ENCODE measurements at regions not wholly inside any gene's neighbourhood (a gene's known extent, or its start where the extent isn't known, plus 50 kb on each side); places are given as distances from the start of the nearest gene placed in this dataset.

DNA sequence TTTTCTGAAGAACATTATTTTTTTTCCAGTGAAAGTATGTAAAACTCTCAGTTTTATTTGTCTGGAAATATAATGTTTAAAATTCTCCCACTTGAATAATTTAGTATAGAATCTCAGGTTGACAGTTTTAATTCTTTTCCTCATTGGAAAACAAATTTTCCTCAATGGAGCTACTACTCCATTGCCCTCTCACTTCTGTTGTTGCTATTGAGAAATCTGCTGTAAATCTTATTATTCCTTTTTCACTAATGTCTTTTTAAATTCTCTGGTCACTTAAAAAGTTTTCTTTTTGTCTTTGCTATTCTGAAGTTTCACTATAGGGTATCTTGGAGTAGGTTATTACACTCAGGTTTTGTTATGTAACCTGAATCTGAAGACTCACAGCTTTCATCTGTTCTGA is 216.1 kb upstream of the PMFBP1 start:
- no peak for DNase-seq
- intact Hi-C loops (cut with DNase I) = no loop called here

GRCh38 chr16:72384651-72385050 is 212.7 kb upstream of the PMFBP1 start:
- intact Hi-C loops (cut with DNase I) = no loop called here
- DNase-seq = no peak

DNA sequence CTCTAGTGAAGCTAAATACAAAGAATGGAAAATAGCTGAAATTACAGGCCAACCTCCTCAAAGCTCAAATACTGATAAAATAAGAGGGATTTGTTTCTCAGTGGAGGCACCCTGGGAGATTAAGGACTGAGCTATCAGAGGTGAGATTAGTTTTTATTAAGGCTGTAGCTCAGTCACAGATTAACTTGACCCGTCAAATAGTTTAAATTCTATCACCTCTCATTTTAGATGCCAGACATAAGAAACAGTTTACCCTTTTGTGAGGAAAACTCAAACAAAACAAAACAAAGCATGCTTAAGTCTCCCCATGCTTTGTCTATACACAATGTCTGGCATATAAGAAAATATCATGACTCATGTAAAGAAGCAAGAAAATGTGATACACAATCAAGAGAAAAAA is 208.3 kb upstream of the PMFBP1 start:
- DNase-seq = no peak
- intact Hi-C loops (cut with DNase I) = no loop called here

DNA sequence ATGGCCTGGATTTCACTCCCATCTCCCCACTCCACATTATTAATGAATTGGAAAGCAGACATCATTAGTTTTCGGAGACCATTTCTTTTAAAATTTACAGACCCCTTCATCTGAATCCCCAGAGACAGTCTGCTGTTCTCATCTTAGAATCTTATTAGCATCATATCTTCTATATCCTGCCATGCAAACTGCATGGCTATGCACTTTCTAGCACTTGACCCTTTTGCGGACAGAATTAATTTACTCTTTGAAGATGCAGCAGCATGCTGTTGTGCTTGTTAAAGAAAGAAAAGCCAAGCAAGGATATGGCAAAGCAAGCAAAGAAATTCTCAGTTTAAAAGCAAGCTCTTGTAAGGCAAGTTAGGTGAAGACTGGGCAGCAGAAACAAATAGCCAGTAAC is 201.2 kb upstream of the PMFBP1 start:
- DNase-seq = no peak
- intact Hi-C loops (cut with DNase I) = no loop called here

- no peak for DNase-seq
- intact Hi-C loops (cut with DNase I) = no loop called here
These were observed 200.4 kb upstream of the PMFBP1 start for GRCh38 chr16:72372087-72373045.

DNA sequence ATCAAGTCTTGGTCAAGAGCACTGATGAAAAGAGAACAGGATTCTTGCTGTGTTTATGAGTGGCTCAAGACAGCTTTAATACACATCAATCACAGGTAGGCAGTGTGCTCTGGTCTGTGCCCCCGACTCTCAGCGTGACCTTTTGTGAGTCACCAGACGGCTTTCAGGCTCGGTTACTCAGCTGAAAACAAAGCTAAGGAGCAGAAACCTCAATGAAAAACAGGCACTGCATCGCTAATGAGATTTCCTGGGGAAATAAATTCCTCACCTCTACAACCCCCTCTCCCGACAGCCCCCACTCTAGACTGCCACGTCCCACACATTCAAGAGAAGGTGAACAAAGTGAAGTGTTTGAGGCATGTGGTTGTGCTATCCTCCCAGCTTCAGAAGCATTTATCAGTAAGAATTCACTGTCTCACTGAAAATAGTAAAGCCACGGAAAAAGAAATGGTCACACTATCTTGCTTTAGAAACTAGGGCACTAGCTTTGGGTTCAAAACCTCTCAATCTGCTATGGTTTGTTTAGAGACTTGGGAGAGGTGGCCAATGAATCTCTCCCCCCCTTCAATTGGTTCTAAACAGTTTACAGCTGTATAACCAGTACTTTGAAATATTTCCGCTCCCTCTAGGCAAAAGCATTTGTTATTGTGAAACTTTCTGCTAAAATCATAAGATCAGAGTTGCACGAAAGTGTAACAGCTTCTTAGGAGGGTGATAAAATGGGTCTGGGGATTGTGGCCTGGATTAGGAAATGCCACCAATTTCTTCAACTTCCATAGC is 199.5 kb upstream of the PMFBP1 start:
- peak in 10 of 42 donors; percentile 1 to 40 (median 10) for DNase-seq
- intact Hi-C loops (cut with DNase I) = no loop called here

DNA sequence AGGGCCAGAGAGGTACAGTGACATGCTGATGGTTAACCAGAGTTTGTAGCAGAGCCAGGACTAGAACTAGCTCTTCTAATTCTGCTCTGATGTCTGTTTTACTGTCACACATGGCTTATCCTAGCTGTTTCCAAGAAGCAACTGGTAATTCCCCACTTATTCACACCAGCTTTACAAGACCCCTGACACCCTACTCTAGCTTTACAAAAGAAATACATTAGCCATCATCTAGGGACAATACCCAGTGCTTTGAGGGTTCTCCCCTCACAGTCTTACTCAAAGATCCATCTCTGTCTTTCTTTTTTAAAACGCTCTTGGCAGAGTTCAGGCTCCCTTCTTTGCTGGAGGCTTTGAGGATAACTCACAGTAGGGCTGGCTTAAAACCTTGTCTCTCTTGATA is 197.3 kb upstream of the PMFBP1 start:
- intact Hi-C loops (cut with DNase I) = no loop called here

DNA sequence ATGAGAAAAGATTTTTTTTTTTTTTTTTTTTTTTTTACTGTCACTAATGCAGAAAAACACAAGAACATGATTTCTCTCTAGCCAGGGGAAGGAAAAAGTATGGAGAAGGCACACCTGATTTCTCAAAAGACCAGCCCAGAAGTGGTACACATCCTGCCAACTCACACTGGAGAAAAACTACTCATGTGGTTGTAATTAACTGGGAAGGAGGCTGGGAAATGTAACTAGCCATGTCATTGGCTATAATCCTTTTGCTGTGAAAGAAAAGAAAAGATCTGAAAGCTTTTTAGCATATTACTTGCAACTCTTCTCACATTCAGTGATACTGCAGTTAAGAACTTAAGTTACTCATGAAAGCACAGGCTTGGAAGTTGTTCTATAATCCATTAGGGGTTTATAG is 195.9 kb upstream of the PMFBP1 start:
- intact Hi-C loops (cut with DNase I) = no loop called here
- no peak for DNase-seq

More for the DNA sequence above, 197.3 kb upstream of the PMFBP1 start:
- no peak for DNase-seq

- intact Hi-C loops (cut with DNase I) = no loop called here
- DNase-seq = no peak
These were observed 191.0 kb upstream of the PMFBP1 start for GRCh38 chr16:72362973-72363372.

GRCh38 chr16:72362476-72362875 is 190.5 kb upstream of the PMFBP1 start:
- intact Hi-C loops (cut with DNase I) = no loop called here
- DNase-seq = no peak

DNA sequence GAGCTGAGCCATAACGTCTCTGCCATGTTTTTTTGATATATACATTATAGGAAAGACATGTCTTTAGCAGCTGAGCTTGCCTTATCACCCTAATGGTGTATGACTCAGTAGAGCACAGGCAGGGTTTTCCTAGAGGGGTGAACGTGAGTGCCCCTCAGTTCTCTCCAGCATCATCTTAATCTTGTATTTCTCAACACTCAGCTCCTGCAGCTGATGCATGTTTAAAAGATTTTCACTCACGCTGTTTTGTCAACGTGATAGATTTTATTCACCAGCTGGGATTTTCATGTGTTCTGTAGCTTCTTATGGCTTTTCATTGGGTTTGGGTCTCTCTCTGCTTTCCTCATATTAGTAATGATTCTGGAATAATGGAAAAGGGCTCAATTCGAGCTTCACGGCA is 186.0 kb upstream of the PMFBP1 start:
- intact Hi-C loops (cut with DNase I) = no loop called here
- no peak for DNase-seq

DNA sequence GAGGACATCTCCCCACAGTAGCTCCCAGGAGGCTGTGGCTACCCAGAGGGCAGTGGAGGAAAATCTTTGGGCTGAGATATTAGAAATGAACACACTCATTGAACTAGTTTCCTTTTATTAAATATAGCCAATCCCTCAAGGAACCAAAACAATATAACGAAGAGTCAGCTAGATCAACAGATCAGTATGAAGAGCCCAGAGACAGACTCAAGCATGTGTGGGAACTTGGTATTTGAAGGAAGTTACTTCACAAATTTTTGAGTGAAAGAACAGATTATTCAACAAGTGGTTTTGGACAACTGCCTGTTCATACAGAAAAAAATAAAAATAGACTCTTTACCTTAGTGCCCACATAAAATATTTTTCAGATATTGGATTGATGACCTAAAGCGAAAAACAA is 183.6 kb upstream of the PMFBP1 start:
- DNase-seq = no peak
- intact Hi-C loops (cut with DNase I) = no loop called here

- intact Hi-C loops (cut with DNase I) = no loop called here
- no peak for DNase-seq
These were observed 177.8 kb upstream of the PMFBP1 start for GRCh38 chr16:72349719-72350118.

DNA sequence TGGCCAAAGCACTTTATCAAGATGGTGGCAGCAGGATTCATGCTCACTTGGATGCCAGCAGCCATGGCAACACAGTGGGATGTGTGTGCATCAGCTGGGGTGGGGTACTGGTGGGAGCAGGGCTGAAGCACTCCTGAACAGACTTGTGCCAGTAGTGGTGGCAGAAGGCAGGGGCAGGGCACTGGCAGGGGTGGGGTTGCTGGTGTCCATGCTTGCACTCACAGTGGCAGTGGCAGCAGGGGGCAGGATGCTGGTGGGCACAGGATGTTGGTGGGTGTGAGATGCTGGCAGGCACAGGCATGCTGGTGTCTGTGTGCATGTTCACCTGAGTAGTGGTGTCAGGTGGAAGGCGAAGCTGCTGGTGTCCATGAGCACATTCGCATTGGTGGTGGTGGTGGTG is 161.0 kb upstream of the PMFBP1 start:
- no peak for DNase-seq
- intact Hi-C loops (cut with DNase I) = no loop called here

- intact Hi-C loops (cut with DNase I) = no loop called here
- no peak for DNase-seq
These were observed 152.6 kb upstream of the PMFBP1 start for GRCh38 chr16:72324578-72324977.

GRCh38 chr16:72317446-72317845 is 145.5 kb upstream of the PMFBP1 start:
- no peak for DNase-seq

DNA sequence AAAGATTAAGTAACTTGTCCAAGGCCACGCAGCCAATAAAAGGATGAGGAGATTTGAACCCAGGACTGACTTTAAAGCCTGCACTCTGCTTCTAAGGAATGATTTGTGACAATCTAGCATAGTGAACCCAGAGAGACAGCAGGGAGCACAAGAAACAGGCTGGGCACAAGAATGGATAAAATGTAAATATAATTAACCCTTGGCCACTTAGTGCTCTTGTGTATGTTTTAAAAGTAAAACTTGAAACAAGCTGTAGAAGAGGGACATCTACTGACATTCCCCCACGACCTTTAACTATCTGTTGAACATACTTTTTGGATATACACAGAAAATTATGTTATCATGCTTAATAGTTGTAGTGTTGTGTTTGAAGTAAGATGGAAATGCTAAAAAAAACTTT is 141.9 kb upstream of the PMFBP1 start:
- DNase-seq = no peak
- intact Hi-C loops (cut with DNase I) = no loop called here

More at GRCh38 chr16:72317446-72317845, 145.5 kb upstream of the PMFBP1 start:
- intact Hi-C loops (cut with DNase I) = no loop called here

- intact Hi-C loops (cut with DNase I) = no loop called here
- peak in 12 of 42 donors; percentile 4 to 46 (median 11) for DNase-seq
These were observed 140.9 kb upstream of the PMFBP1 start for GRCh38 chr16:72312828-72313227.

DNA sequence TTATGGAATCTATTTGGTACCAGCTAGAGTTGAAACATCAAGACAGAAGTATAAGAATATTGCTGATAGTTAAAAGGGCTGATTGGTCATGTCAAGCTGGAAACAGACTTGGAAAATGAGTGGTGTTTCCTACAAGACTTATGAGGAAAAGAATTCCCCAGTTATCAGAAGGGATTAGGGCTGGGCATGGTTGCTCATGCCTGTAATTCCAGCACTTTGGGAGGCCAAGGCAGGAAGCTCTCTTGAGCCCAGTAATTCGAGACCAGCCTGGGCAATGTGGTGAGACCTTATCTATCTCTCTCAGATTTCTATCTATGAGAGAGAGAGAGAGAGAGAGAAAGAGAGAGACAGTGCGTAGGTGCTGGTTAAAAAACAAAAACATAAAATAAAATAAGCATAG is 139.5 kb upstream of the PMFBP1 start:
- no peak for DNase-seq
- intact Hi-C loops (cut with DNase I) = no loop called here

DNA sequence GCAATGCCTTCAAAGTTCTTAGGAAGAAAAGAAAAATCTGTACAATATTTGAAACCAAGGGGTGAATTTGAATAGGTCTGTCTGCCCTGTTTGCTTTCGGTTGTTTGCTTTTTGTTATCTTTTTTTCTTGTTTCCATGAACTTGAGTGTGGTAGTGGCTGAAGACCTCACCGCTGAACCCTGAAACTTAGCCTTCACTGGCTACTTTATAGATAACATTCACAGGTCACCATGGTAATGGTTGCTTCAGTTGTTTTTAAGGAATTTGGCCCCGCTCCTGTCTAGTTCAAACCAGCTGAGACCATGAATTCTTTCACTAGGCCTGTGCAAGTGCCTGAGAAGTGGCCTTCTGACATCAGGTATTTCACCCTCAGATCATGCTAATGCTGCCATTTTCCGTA is 137.0 kb upstream of the PMFBP1 start:
- DNase-seq = no peak
- intact Hi-C loops (cut with DNase I) = no loop called here
